ENCODE measurements at regions not wholly inside any gene's neighbourhood (a gene's known extent, or its start where the extent isn't known, plus 50 kb on each side); places are given as distances from the start of the nearest gene placed in this dataset.

- ATAC-seq: no peak
- no peak for TF ChIP-seq CTCF (IDR thresholded peaks at IDR 0.05)
Observed at GRCh38 chr15:70199540-70200410, 102.1 kb upstream of the TLE3 start.

GRCh38 chr15:70199124-70199482 is 101.4 kb upstream of the TLE3 start:
- H3K4me1 Mint-ChIP-seq: peaks cover 0 to 6% of the 10 kb centered on the region in 2 donors
- H3K9me3 Mint-ChIP-seq: no peaks in the 10 kb centered on the region
- Histone ChIP-seq H3K9me3 (ENCODE audit: control insufficient read depth, insufficient read depth, low read length) (no peaks in the 10 kb centered on the region), H3K36me3 (ENCODE audit: control insufficient read depth, insufficient read depth, low read length) (no peaks in the 10 kb centered on the region), H3K4me3 (ENCODE audit: low read length) (no peak overlapping the region), H3K4me1 (ENCODE audit: control insufficient read depth, insufficient read depth, low read length) (peaks cover 3% of the 10 kb centered on the region), H3K27ac (ENCODE audit: low read length) (no peak overlapping the region), H3K27me3 (ENCODE audit: control insufficient read depth, insufficient read depth, low read length) (no peaks in the 10 kb centered on the region)
- no peak overlapping the region for H3K4me3 Mint-ChIP-seq
- no peak for TF ChIP-seq CTCF (IDR thresholded peaks at IDR 0.05)
- H3K27me3 Mint-ChIP-seq (ENCODE audit: low read depth in 2 of 2): peaks cover 25 to 53% of the 10 kb centered on the region in 2 donors
- ATAC-seq: no peak
- WGBS (ENCODE audit: insufficient coverage): 65% methylated on average over 4 of the region's 4 CpGs
- H3K36me3 Mint-ChIP-seq: no peaks in the 10 kb centered on the region
- intact Hi-C loops (cut with micrococcal nuclease): no loop called here
- no peak overlapping the region for H3K27ac Mint-ChIP-seq
- DNase-seq: no peak

More at GRCh38 chr15:70199540-70200410, 102.1 kb upstream of the TLE3 start:
- Mint-ChIP-seq H3K27me3 (ENCODE audit: low read depth in 2 of 2) (peaks cover 22 to 59% of the 10 kb centered on the region in 2 donors), H3K27ac (no peak overlapping the region), H3K36me3 (no peaks in the 10 kb centered on the region), H3K9me3 (no peaks in the 10 kb centered on the region), H3K4me1 (peaks cover 0 to 6% of the 10 kb centered on the region in 2 donors), H3K4me3 (no peak overlapping the region)
- no peaks in the 10 kb centered on the region for H3K36me3 ChIP-seq (ENCODE audit: control insufficient read depth, insufficient read depth, low read length)
- WGBS (ENCODE audit: insufficient coverage): 71% methylated on average over 18 of the region's 18 CpGs
- no peak overlapping the region for H3K4me3 ChIP-seq (ENCODE audit: low read length)
- H3K4me1 ChIP-seq (ENCODE audit: control insufficient read depth, insufficient read depth, low read length): peaks cover 3% of the 10 kb centered on the region
- H3K27me3 ChIP-seq (ENCODE audit: control insufficient read depth, insufficient read depth, low read length): no peaks in the 10 kb centered on the region
- DNase-seq: no peak
- H3K9me3 ChIP-seq (ENCODE audit: control insufficient read depth, insufficient read depth, low read length): no peaks in the 10 kb centered on the region
- H3K27ac ChIP-seq (ENCODE audit: low read length): no peak overlapping the region
- intact Hi-C loops (cut with micrococcal nuclease): no loop called here

GRCh38 chr15:70198441-70199123 is 100.9 kb upstream of the TLE3 start:
- H3K4me3 Mint-ChIP-seq: no peak overlapping the region
- no peak for ATAC-seq
- H3K27me3 Mint-ChIP-seq (ENCODE audit: low read depth in 2 of 2): peaks cover 28 to 52% of the 10 kb centered on the region in 2 donors
- Histone ChIP-seq H3K9me3 (ENCODE audit: control insufficient read depth, insufficient read depth, low read length) (no peaks in the 10 kb centered on the region), H3K4me3 (ENCODE audit: low read length) (no peak overlapping the region), H3K4me1 (ENCODE audit: control insufficient read depth, insufficient read depth, low read length) (peaks cover 3% of the 10 kb centered on the region), H3K36me3 (ENCODE audit: control insufficient read depth, insufficient read depth, low read length) (no peaks in the 10 kb centered on the region), H3K27ac (ENCODE audit: low read length) (no peak overlapping the region), H3K27me3 (ENCODE audit: control insufficient read depth, insufficient read depth, low read length) (no peaks in the 10 kb centered on the region)
- H3K4me1 Mint-ChIP-seq: peaks cover 0 to 6% of the 10 kb centered on the region in 2 donors
- H3K9me3 Mint-ChIP-seq: no peaks in the 10 kb centered on the region
- no peak for TF ChIP-seq CTCF (IDR thresholded peaks at IDR 0.05)
- H3K36me3 Mint-ChIP-seq: no peaks in the 10 kb centered on the region
- 89% methylated on average over 5 of the region's 6 CpGs for WGBS (ENCODE audit: insufficient coverage)
- no peak for DNase-seq
- H3K27ac Mint-ChIP-seq: no peak overlapping the region
- intact Hi-C loops (cut with micrococcal nuclease): no loop called here
